Endothelial cell of umbilical vein (primary cell): ENCODE measurements at regions not wholly inside any gene's neighbourhood (a gene's known extent, or its start where the extent isn't known, plus 50 kb on each side); places are given as distances from the start of the nearest gene placed in this dataset.

Experiments
- BruUV-seq: library from RNA; stranded (reverse); fragments of 400-500 nt; replicated peaks from 2 replicates; lab custom pipeline; 2021; lab: Mats Ljungman, UMichigan
- CTCF ChIA-PET: fragments of 300-600, 350-600 bp; sonication (Branson Sonifier 250); formaldehyde crosslinking; loops from one replicate; lab custom pipeline; 2021; ENCODE audit warnings: antibody characterized with exemption, inconsistent platforms; lab: Charles Lee
- POLR2A ChIA-PET: fragments of 300-600, 350-600 bp; sonication (Branson Sonifier 250); formaldehyde crosslinking; loops from one replicate; lab custom pipeline; 2021; ENCODE audit warnings: antibody characterized with exemption, inconsistent platforms; lab: Charles Lee
- DNase-seq: peaks from one replicate; pipeline ENCODE4 v3.0.0-alpha.2; 2011; ENCODE audit warnings: low read depth, low spot score
- FAIRE-seq: peaks from 2 replicates; lab custom pipeline; 2011; peaks lifted over from hg19 to GRCh38; lab: Jason Lieb, UNC
- H2AFZ ChIP-seq: 2 replicates; pipeline ENCODE4 v1.6.0; 2012; ENCODE audit warnings: low read depth, low read length, control low read depth, inconsistent platforms
- H3K27ac ChIP-seq: 2 replicates; pipeline ENCODE4 v1.5.1; 2011; ENCODE audit warnings: low read depth, mild to moderate bottlenecking, control low read depth, low read length, moderate library complexity; ENCODE audit not compliant: insufficient read depth
- H3K27me3 ChIP-seq, 2 experiments: 2 replicates each; pipeline versions ENCODE4 v1.6.0 to v1.6.1; 2011; ENCODE audit warnings: low read length in 2 of 2, mixed read lengths in 1 of 2; ENCODE audit not compliant: control insufficient read depth in 2 of 2, insufficient read depth in 2 of 2
- H3K36me3 ChIP-seq, 2 experiments: 2 replicates in 1 of 2; 3 replicates in 1 of 2; pipeline ENCODE4 v1.5.1; 2011; ENCODE audit warnings: low read length in 2 of 2, mild to moderate bottlenecking in 1 of 2, moderate library complexity in 1 of 2; ENCODE audit not compliant: control insufficient read depth in 2 of 2, insufficient read depth in 2 of 2; ENCODE audit errors: extremely low read depth in 1 of 2
- H3K4me1 ChIP-seq: 3 replicates; pipeline ENCODE4 v1.5.1; 2011; ENCODE audit warnings: mild to moderate bottlenecking, low read length; ENCODE audit not compliant: control insufficient read depth, insufficient read depth; ENCODE audit errors: extremely low read depth
- H3K4me2 ChIP-seq: 2 replicates; pipeline ENCODE4 v1.6.1; 2011; ENCODE audit warnings: low read length, control low read depth, mixed read lengths; ENCODE audit not compliant: insufficient read depth
- H3K4me3 ChIP-seq, 3 experiments: fragments of 200-600 bp in 1 of 3; sonication (generic), shearing (Covaris generic) in 1 of 3; replicated peaks in 1 of 3; 2 replicates each; pipeline ENCODE4 v1.5.1; 2011 to 2016; ENCODE audit warnings: control low read depth in 3 of 3, low read length in 3 of 3, mild to moderate bottlenecking in 2 of 3, inconsistent platforms in 1 of 3, low read depth in 1 of 3, moderate library complexity in 1 of 3; ENCODE audit not compliant: insufficient read depth in 1 of 3
- H3K79me2 ChIP-seq: 2 replicates; pipeline ENCODE4 v1.6.0; 2012; ENCODE audit warnings: low read length, inconsistent platforms; ENCODE audit not compliant: control insufficient read depth, insufficient read depth
- H3K9ac ChIP-seq: replicated peaks from 2 replicates; pipeline ENCODE3; 2011; ENCODE audit warnings: low read length, control low read depth; ENCODE audit not compliant: insufficient read depth; ENCODE audit errors: extremely low read depth
- H3K9me1 ChIP-seq: replicated peaks from 3 replicates; pipeline ENCODE4 v1.6.0; 2011; ENCODE audit warnings: mild to moderate bottlenecking, low read length; ENCODE audit not compliant: control insufficient read depth, insufficient read depth; ENCODE audit errors: extremely low read depth
- H3K9me3 ChIP-seq: replicated peaks from 2 replicates; pipeline ENCODE4 v1.5.1; 2012; ENCODE audit warnings: low read length, inconsistent platforms; ENCODE audit not compliant: control insufficient read depth, insufficient read depth
- H4K20me1 ChIP-seq: replicated peaks from 2 replicates; pipeline ENCODE3; 2011; ENCODE audit warnings: mild to moderate bottlenecking, low read length; ENCODE audit not compliant: control insufficient read depth, insufficient read depth; ENCODE audit errors: extremely low read depth
- CTCF ChIP-seq, 2 donors: IDR thresholded peaks; 1 replicate in 1 of 2; 2 replicates in 1 of 2; pipeline ENCODE4 v1.5.1; 2011; ENCODE audit warnings: low read length in 2 of 2, mild to moderate bottlenecking in 2 of 2, moderate library complexity in 2 of 2, control low read depth in 1 of 2, inconsistent platforms in 1 of 2, low read depth in 1 of 2; ENCODE audit not compliant: insufficient read depth in 1 of 2; ENCODE audit errors: extremely low read depth in 1 of 2
- EZH2 ChIP-seq: IDR thresholded peaks from 2 replicates; pipeline ENCODE4 v1.6.1; 2012; ENCODE audit warnings: borderline replicate concordance, low read depth, mild to moderate bottlenecking, moderate library complexity, low read length, inconsistent platforms; ENCODE audit not compliant: severe bottlenecking
- FOS ChIP-seq: IDR thresholded peaks from 2 replicates; pipeline ENCODE4 v1.6.1; 2011; ENCODE audit warnings: mild to moderate bottlenecking, low read length, moderate library complexity, borderline replicate concordance; ENCODE audit not compliant: insufficient read depth
- GATA2 ChIP-seq: IDR thresholded peaks from 2 replicates; pipeline ENCODE4 v1.7.0; 2011; ENCODE audit warnings: low read depth, mild to moderate bottlenecking, moderate library complexity, mixed read lengths, low read length; ENCODE audit not compliant: insufficient read length, insufficient read depth
- JUN ChIP-seq: IDR thresholded peaks from 2 replicates; pipeline ENCODE4 v1.6.1; 2011; ENCODE audit warnings: borderline replicate concordance, low read depth; ENCODE audit not compliant: insufficient read length, insufficient read depth
- MAX ChIP-seq: IDR thresholded peaks from 2 replicates; pipeline ENCODE4 v1.6.1; 2011; ENCODE audit not compliant: insufficient read depth, insufficient read length
- MYC ChIP-seq: IDR thresholded peaks from one replicate; pipeline ENCODE4 v1.6.1; 2011; ENCODE audit warnings: mild to moderate bottlenecking, low read depth, low read length
- POLR2A ChIP-seq: IDR thresholded peaks from 2 replicates; pipeline ENCODE4 v1.6.1; 2012; ENCODE audit warnings: low read depth, mild to moderate bottlenecking, control low read depth, low read length
- POLR2AphosphoS5 ChIP-seq: IDR thresholded peaks from 2 replicates; pipeline ENCODE4 v1.6.1; 2012; ENCODE audit warnings: low read depth, mild to moderate bottlenecking, control low read depth, low read length, moderate library complexity; ENCODE audit not compliant: insufficient read depth
- dilution Hi-C: fragments of 300-500 bp; cut with MboI; formaldehyde crosslinking; loops from one replicate; pipeline ENCODE4 v1.15.0; 2019; ENCODE audit warnings: low sequenced_read_pairs; ENCODE audit not compliant: extremely low pct_ligation_motif_present
- intact Hi-C: fragments of 100-400 bp; cut with micrococcal nuclease; formaldehyde crosslinking; loops from one replicate; pipeline ENCODE4 v1.10.0; 2022

GRCh38 chr2:220309215-220309614, 681.8 kb downstream of the SLC4A3 start:
- no peak overlapping the region for H2AFZ ChIP-seq
- no peak for FAIRE-seq
- CTCF ChIA-PET = no interaction called here

More at GRCh38 chr2:220309215-220309614, 681.8 kb downstream of the SLC4A3 start:
- Histone ChIP-seq H3K4me2 (no peak overlapping the region), H3K36me3 (no peaks in the 10 kb centered on the region), H4K20me1 (no peaks in the 10 kb centered on the region), H3K79me2 (no peaks in the 10 kb centered on the region), H3K9me1 (no peaks in the 10 kb centered on the region), H3K4me1 (no peaks in the 10 kb centered on the region), H3K9ac (no peak overlapping the region), H3K9me3 (peaks cover 3% of the 10 kb centered on the region), H3K27me3 (no peaks in the 10 kb centered on the region), H3K4me3 (no peak overlapping the region), H3K27ac (no peak overlapping the region)
- no peak for TF ChIP-seq POLR2AphosphoS5
- TF ChIP-seq GATA2 = no peak
- TF ChIP-seq EZH2 = no peak
- no peak for TF ChIP-seq JUN
- TF ChIP-seq MAX = no peak
- no peak for TF ChIP-seq POLR2A
- no peak for TF ChIP-seq MYC
- TF ChIP-seq CTCF (IDR thresholded peaks at IDR 0.05; ENCODE audit: extremely low read depth in 1 of 2, insufficient read depth in 1 of 2, low read depth in 1 of 2, low read length in 2 of 2) = no peak
- no peak for TF ChIP-seq FOS
- BruUV-seq = no TSS peak
- POLR2A ChIA-PET = no interaction called here
- DNase-seq = no peak
- dilution Hi-C loops = no loop called here
- intact Hi-C loops = no loop called here
